Kidney (tissue), 13 donors: ENCODE measurements at regions not wholly inside any gene's neighbourhood (a gene's known extent, or its start where the extent isn't known, plus 50 kb on each side); places are given as distances from the start of the nearest gene placed in this dataset.

Source experiments
- DNase-seq, 5 donors: peaks; one replicate each; pipeline ENCODE4 v3.0.0-alpha.2; 2013 to 2020
- FAIRE-seq: peaks from 2 replicates; lab custom pipeline; 2012; peaks lifted over from hg19 to GRCh38; lab: Jason Lieb, UNC
- H3K27ac ChIP-seq, 2 donors: one replicate each; pipeline ENCODE4 v1.7.0; 2013; ENCODE audit warnings: low read depth in 2 of 2, low read length in 2 of 2, inconsistent platforms in 1 of 2
- H3K27me3 ChIP-seq: one replicate; pipeline ENCODE4 v1.7.1; 2013; ENCODE audit warnings: low read length, inconsistent platforms; ENCODE audit not compliant: control insufficient read depth, insufficient read depth
- H3K36me3 ChIP-seq, 3 donors: one replicate each; pipeline versions ENCODE4 v1.7.0 to v1.7.1; 2013; ENCODE audit warnings: low read length in 3 of 3, control low read depth in 1 of 3, inconsistent platforms in 1 of 3; ENCODE audit not compliant: insufficient read depth in 3 of 3, control insufficient read depth in 2 of 3
- H3K4me1 ChIP-seq, 3 donors: one replicate each; pipeline versions ENCODE4 v1.7.0 to v1.7.1; 2013; ENCODE audit warnings: low read length in 3 of 3, inconsistent platforms in 1 of 3, low read depth in 1 of 3; ENCODE audit not compliant: control insufficient read depth in 2 of 3, insufficient read depth in 2 of 3
- H3K4me3 ChIP-seq, 3 donors: one replicate each; pipeline versions ENCODE4 v1.7.0 to v1.8.1; 2013; ENCODE audit warnings: low read length in 3 of 3, control low read depth in 1 of 3, inconsistent platforms in 1 of 3
- H3K9ac ChIP-seq, 3 donors: one replicate each; pipeline versions ENCODE4 v1.7.0 to v1.7.1; 2013; ENCODE audit warnings: low read length in 3 of 3, control low read depth in 1 of 3, inconsistent platforms in 1 of 3
- H3K9me3 ChIP-seq, 3 donors: one replicate each; pipeline versions ENCODE4 v1.7.0 to v1.7.1; 2013; ENCODE audit warnings: low read length in 3 of 3, control low read depth in 1 of 3, inconsistent platforms in 1 of 3; ENCODE audit not compliant: control insufficient read depth in 2 of 3, insufficient read depth in 1 of 3
- CTCF ChIP-seq: IDR thresholded peaks from 3 replicates; pipeline ENCODE4 v1.5.1; 2012; ENCODE audit warnings: mild to moderate bottlenecking, moderate library complexity, borderline replicate concordance; ENCODE audit not compliant: insufficient read depth; ENCODE audit errors: extremely low read depth
- intact Hi-C: fragments of 100-400 bp; cut with DNase I; formaldehyde crosslinking; loops from one replicate; pipeline ENCODE4 v1.11.1; 2022
- donor health status: control.
- donor health status: control.
- donor health status: control.
- donor health status: control.
- donor health status: control.
- donor health status: DM: yes; HTN: yes; CAD: no.
- donor health status: Normal renal cell carcinoma (clear cell type).

- peak in 2 of 5 donors; percentile 16 to 60 for DNase-seq
- FAIRE-seq: no peak
- intact Hi-C loops: no loop called here
- H3K9ac ChIP-seq: no peak overlapping the region
- H3K27me3 ChIP-seq: no peaks in the 10 kb centered on the region
- no peaks in the 10 kb centered on the region for H3K9me3 ChIP-seq
- no peak overlapping the region for H3K4me3 ChIP-seq
- H3K4me1 ChIP-seq: peaks cover 0 to 4% (median 4%) of the 10 kb centered on the region in 3 donors
- H3K27ac ChIP-seq: no peak overlapping the region
- H3K36me3 ChIP-seq: no peaks in the 10 kb centered on the region
- TF ChIP-seq CTCF: no peak
These were observed 56.8 kb upstream of the SALL3 start for GRCh38 chr18:78922856-78923255.

GRCh38 chr18:78924301-78924700 lies 55.3 kb upstream of the SALL3 start:
- Histone ChIP-seq H3K36me3 (no peaks in the 10 kb centered on the region), H3K9ac (no peak overlapping the region), H3K4me3 (no peak overlapping the region), H3K27ac (no peak overlapping the region), H3K4me1 (peaks cover 0 to 4% (median 4%) of the 10 kb centered on the region in 3 donors), H3K9me3 (no peaks in the 10 kb centered on the region), H3K27me3 (no peaks in the 10 kb centered on the region)
- peak in 2 of 5 donors; percentile 27 to 48 for DNase-seq
- intact Hi-C loops: no loop called here
- FAIRE-seq: no peak
- no peak for TF ChIP-seq CTCF

DNA sequence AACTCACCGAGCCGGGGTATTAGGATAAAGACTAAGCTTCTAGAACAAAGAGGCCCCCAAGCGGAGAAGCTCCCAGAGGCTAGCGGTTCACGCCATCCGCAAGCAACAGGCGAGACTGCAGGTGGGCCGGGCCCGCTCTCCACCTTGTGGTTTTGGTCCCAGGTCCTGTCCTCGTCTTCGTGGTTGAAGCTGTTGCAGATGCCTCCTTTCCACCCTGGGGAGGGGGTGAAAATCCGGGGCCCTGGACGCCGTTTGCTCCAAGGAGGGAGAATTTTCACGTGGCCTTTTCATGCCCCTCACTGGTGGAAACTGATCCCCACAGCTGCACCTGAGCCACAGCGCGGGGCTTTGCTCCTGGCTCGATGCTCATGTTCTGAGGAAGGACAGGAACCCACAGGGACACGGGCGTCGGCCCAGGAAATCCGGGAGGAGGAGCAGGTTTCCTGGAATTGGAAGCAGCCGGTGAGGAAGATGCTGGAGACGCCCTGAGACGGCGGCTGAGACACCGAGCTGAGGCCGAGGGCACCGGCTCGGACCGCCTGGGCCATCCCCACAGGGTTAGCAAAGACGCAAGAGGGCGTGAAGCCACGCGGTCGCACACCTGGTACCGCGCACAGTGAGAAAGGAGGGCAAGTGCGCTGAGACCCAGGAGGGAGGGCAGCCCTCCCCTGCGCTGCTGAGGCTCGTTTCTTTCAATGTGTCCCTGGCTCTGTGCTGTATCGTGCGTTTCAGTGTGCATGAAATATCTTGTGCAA lies 54.7 kb upstream of the SALL3 start:
- Histone ChIP-seq H3K27me3 (no peaks in the 10 kb centered on the region), H3K4me1 (peaks cover 0 to 4% (median 3%) of the 10 kb centered on the region in 3 donors), H3K4me3 (no peak overlapping the region), H3K27ac (no peak overlapping the region), H3K9me3 (no peaks in the 10 kb centered on the region), H3K36me3 (no peaks in the 10 kb centered on the region), H3K9ac (no peak overlapping the region)
- FAIRE-seq: no peak
- no peak for TF ChIP-seq CTCF
- intact Hi-C loops: no loop called here
- DNase-seq: peak in 2 of 5 donors; percentile 23 to 42
